ENCODE measurements at regions not wholly inside any gene's neighbourhood (a gene's known extent, or its start where the extent isn't known, plus 50 kb on each side); places are given as distances from the start of the nearest gene placed in this dataset.
A peak's percentile ranks its signal among the peaks of the same experiment; 100 is the strongest.

DNA sequence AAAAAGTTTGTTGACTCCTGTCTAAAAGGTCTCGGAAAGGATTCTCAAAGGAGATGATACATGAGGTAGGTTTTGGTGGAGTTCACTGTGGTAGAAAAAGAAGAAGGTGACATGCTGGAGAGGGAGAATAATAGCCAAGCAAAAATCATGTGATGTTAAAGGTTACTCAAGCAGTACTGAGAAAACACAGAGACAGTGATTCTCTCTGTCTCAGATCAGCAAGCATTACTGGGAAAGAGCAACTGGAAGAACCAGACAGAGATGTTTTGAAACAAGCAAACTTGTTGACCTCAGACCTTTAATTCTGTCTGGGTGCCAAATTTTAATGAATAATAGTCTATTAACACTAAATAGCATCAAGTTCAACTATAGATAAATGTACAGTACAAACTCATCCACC is 183.5 kb upstream of the PLEKHG7 start:
- no peaks in the 10 kb centered on the region for H3K27me3 ChIP-seq (ENCODE audit: low read length)
- no peaks in the 10 kb centered on the region for H4K20me1 ChIP-seq (ENCODE audit: low read length)
- H2AFZ ChIP-seq (ENCODE audit: low read length): no peak overlapping the region
- H3K4me2 ChIP-seq (ENCODE audit: low read length): no peak overlapping the region
- 0 out of 2 replicates have a peak, but pooled peaks cover 5% of the 10 kb centered on the region for H3K4me1 ChIP-seq (ENCODE audit: insufficient read depth, low read length)
- no peak for TF ChIP-seq EZH2 (IDR thresholded peaks at IDR 0.05; ENCODE audit: low read length, unreplicated experiment)
- TF ChIP-seq EZH2phosphoT487 (IDR thresholded peaks at IDR 0.05; ENCODE audit: borderline replicate concordance, low read length): no peak
- TF ChIP-seq, protein P1, sequence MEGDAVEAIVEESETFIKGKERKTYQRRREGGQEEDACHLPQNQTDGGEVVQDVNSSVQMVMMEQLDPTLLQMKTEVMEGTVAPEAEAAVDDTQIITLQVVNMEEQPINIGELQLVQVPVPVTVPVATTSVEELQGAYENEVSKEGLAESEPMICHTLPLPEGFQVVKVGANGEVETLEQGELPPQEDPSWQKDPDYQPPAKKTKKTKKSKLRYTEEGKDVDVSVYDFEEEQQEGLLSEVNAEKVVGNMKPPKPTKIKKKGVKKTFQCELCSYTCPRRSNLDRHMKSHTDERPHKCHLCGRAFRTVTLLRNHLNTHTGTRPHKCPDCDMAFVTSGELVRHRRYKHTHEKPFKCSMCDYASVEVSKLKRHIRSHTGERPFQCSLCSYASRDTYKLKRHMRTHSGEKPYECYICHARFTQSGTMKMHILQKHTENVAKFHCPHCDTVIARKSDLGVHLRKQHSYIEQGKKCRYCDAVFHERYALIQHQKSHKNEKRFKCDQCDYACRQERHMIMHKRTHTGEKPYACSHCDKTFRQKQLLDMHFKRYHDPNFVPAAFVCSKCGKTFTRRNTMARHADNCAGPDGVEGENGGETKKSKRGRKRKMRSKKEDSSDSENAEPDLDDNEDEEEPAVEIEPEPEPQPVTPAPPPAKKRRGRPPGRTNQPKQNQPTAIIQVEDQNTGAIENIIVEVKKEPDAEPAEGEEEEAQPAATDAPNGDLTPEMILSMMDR (conservative IDR thresholded peaks at IDR 0.05; ENCODE audit: low read depth, low read length): no peak
- intact Hi-C loops (cut with micrococcal nuclease): no loop called here
- H3K9me2 ChIP-seq (replicated peaks; ENCODE audit: low read length): no peaks in the 10 kb centered on the region
- DNase-seq: no peak
- no peak overlapping the region for H3K27ac ChIP-seq (ENCODE audit: low read length)
- no peaks in the 10 kb centered on the region for H3K9me3 ChIP-seq (ENCODE audit: low read length)
- H3F3A ChIP-seq (ENCODE audit: low read length, unreplicated experiment): no peaks in the 10 kb centered on the region
- no peak overlapping the region for H3K9ac ChIP-seq (ENCODE audit: low read length)
- BruUV-seq (replicated peaks): no TSS peak
- ChIA-PET CTCF (no interaction called here), POLR2A (ENCODE audit: unreplicated experiment) (no interaction called here)
- no peak overlapping the region for H3K4me3 ChIP-seq (ENCODE audit: low read length)
- H3K36me3 ChIP-seq (ENCODE audit: low read depth, low read length): no peaks in the 10 kb centered on the region
- no peaks in the 10 kb centered on the region for H3K79me2 ChIP-seq (ENCODE audit: low read length)
- no peak for ATAC-seq

DNA sequence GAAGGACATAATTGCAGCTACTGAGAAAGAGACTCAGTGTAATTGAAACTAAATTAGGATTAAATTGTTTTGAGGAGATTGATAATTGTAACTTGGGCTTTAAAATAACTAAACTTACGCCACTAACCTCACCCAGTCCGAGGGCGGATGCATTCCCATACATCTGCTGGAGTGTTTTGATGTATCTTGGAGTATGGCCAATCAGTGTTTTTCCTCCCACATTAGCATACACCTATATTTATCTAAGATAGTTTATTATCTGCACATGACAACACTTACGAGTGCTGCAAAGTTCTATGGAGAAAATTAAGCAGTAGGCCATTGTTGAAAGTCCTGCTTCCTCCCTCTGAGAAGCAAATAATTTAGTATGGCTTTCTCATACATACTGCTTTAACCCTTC is 184.7 kb upstream of the PLEKHG7 start:
- no peaks in the 10 kb centered on the region for H4K20me1 ChIP-seq (ENCODE audit: low read length)
- H3K9ac ChIP-seq (ENCODE audit: low read length): no peak overlapping the region
- H3K27me3 ChIP-seq (ENCODE audit: low read length): no peaks in the 10 kb centered on the region
- TF ChIP-seq EZH2 (IDR thresholded peaks at IDR 0.05; ENCODE audit: low read length, unreplicated experiment) (no peak), EZH2phosphoT487 (IDR thresholded peaks at IDR 0.05; ENCODE audit: borderline replicate concordance, low read length) (no peak)
- TF ChIP-seq, protein P1 (conservative IDR thresholded peaks at IDR 0.05; ENCODE audit: low read depth, low read length): no peak
- ChIA-PET CTCF (no interaction called here), POLR2A (ENCODE audit: unreplicated experiment) (no interaction called here)
- no peaks in the 10 kb centered on the region for H3K9me2 ChIP-seq (replicated peaks; ENCODE audit: low read length)
- 0 out of 2 replicates have a peak, but pooled peaks cover 5% of the 10 kb centered on the region for H3K4me1 ChIP-seq (ENCODE audit: insufficient read depth, low read length)
- H3K27ac ChIP-seq (ENCODE audit: low read length): no peak overlapping the region
- H3F3A ChIP-seq (ENCODE audit: low read length, unreplicated experiment): no peaks in the 10 kb centered on the region
- H3K79me2 ChIP-seq (ENCODE audit: low read length): no peaks in the 10 kb centered on the region
- no peak overlapping the region for H3K4me2 ChIP-seq (ENCODE audit: low read length)
- H3K36me3 ChIP-seq (ENCODE audit: low read depth, low read length): no peaks in the 10 kb centered on the region
- ATAC-seq (no peak), DNase-seq (no peak)
- no peaks in the 10 kb centered on the region for H3K9me3 ChIP-seq (ENCODE audit: low read length)
- no TSS peak for BruUV-seq (replicated peaks)
- H3K4me3 ChIP-seq (ENCODE audit: low read length): no peak overlapping the region
- H2AFZ ChIP-seq (ENCODE audit: low read length): no peak overlapping the region
- intact Hi-C loops (cut with micrococcal nuclease): no loop called here

DNA sequence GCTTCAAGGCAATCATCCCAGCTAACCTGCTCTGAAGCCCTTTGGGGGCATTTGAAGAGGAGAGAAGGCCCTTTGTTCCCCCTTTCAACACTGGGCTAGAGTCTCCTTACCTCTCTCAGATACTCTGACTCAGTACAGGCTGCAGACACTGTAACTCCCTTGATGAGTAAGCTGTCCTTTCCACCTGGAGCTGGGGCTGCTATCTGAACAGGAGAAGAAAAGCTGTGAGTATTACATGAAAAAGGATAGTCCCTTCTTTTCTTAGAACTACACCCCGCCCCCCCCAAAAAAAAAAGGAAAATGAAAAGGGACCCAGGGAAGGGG is 186.6 kb upstream of the PLEKHG7 start:
- Histone ChIP-seq H2AFZ (ENCODE audit: low read length) (no peak overlapping the region), H3K4me3 (ENCODE audit: low read length) (no peak overlapping the region), H3K9me2 (replicated peaks; ENCODE audit: low read length) (no peaks in the 10 kb centered on the region), H3K27me3 (ENCODE audit: low read length) (no peaks in the 10 kb centered on the region), H3K4me1 (ENCODE audit: insufficient read depth, low read length) (0 out of 2 replicates have a peak, but pooled peaks cover 5% of the 10 kb centered on the region), H3F3A (ENCODE audit: low read length, unreplicated experiment) (no peaks in the 10 kb centered on the region), H3K27ac (ENCODE audit: low read length) (no peak overlapping the region), H3K9ac (ENCODE audit: low read length) (no peak overlapping the region), H3K9me3 (ENCODE audit: low read length) (no peaks in the 10 kb centered on the region), H3K36me3 (ENCODE audit: low read depth, low read length) (no peaks in the 10 kb centered on the region), H4K20me1 (ENCODE audit: low read length) (no peaks in the 10 kb centered on the region), H3K79me2 (ENCODE audit: low read length) (no peaks in the 10 kb centered on the region), H3K4me2 (ENCODE audit: low read length) (no peak overlapping the region)
- CTCF ChIA-PET: no interaction called here
- BruUV-seq (replicated peaks): no TSS peak
- ATAC-seq: peak; percentile 81
- DNase-seq: peak; percentile 63
- POLR2A ChIA-PET (ENCODE audit: unreplicated experiment): no interaction called here
- no peak for TF ChIP-seq EZH2phosphoT487 (IDR thresholded peaks at IDR 0.05; ENCODE audit: borderline replicate concordance, low read length)
- TF ChIP-seq, protein P1 (conservative IDR thresholded peaks at IDR 0.05; ENCODE audit: low read depth, low read length): no peak
- no peak for TF ChIP-seq EZH2 (IDR thresholded peaks at IDR 0.05; ENCODE audit: low read length, unreplicated experiment)
- intact Hi-C loops (cut with micrococcal nuclease): no loop called here
